Liver (tissue), 8 donors: ENCODE measurements at regions not wholly inside any gene's neighbourhood (a gene's known extent, or its start where the extent isn't known, plus 50 kb on each side); places are given as distances from the start of the nearest gene placed in this dataset.
A peak's percentile ranks its signal among the peaks of the same experiment; 100 is the strongest.

Experiments used
- DNase-seq: peaks from one replicate; pipeline ENCODE4 v3.0.0-alpha.2; 2017; ENCODE audit warnings: low spot score
- H3K27ac ChIP-seq, 2 donors: one replicate each; pipeline ENCODE4 v1.7.0; 2013; ENCODE audit warnings: inconsistent platforms in 2 of 2, low read length in 2 of 2, control low read depth in 1 of 2, low read depth in 1 of 2, mild to moderate bottlenecking in 1 of 2
- H3K27me3 ChIP-seq, 4 donors: one replicate each; pipeline versions ENCODE4 v1.6.1 to v1.7.0; 2013; ENCODE audit warnings: low read length in 3 of 4, inconsistent platforms in 1 of 4, mild to moderate bottlenecking in 1 of 4, moderate library complexity in 1 of 4; ENCODE audit not compliant: control insufficient read depth in 4 of 4, insufficient read depth in 4 of 4
- H3K36me3 ChIP-seq, 4 donors: one replicate each; pipeline versions ENCODE4 v1.6.1 to v1.7.0; 2013; ENCODE audit warnings: low read length in 3 of 4, mild to moderate bottlenecking in 3 of 4, low read depth in 1 of 4, moderate library complexity in 1 of 4; ENCODE audit not compliant: control insufficient read depth in 4 of 4, insufficient read depth in 3 of 4
- H3K4me1 ChIP-seq, 4 donors: one replicate each; pipeline versions ENCODE4 v1.6.1 to v1.7.0; 2013; ENCODE audit warnings: low read length in 3 of 4, mild to moderate bottlenecking in 3 of 4, moderate library complexity in 1 of 4; ENCODE audit not compliant: control insufficient read depth in 4 of 4, insufficient read depth in 4 of 4
- H3K4me3 ChIP-seq, 3 donors: one replicate each; pipeline versions ENCODE4 v1.6.1 to v1.7.0; 2013; ENCODE audit warnings: low read length in 3 of 3, control low read depth in 1 of 3, low read depth in 1 of 3, mild to moderate bottlenecking in 1 of 3
- H3K9ac ChIP-seq, 2 donors: one replicate each; pipeline ENCODE4 v1.7.0; 2013; ENCODE audit warnings: low read length in 2 of 2, mild to moderate bottlenecking in 2 of 2, moderate library complexity in 2 of 2, control low read depth in 1 of 2, low read depth in 1 of 2
- H3K9me3 ChIP-seq, 4 donors: one replicate each; pipeline versions ENCODE4 v1.6.1 to v1.7.0; 2013; ENCODE audit warnings: low read length in 3 of 4; ENCODE audit not compliant: control insufficient read depth in 4 of 4
- EGR1 ChIP-seq, 2 donors: IDR thresholded peaks; 2 replicates each; pipeline ENCODE4 v1.6.1; 2016 to 2018; ENCODE audit warnings: antibody characterized with exemption in 2 of 2, low read depth in 2 of 2
- FOXA2 ChIP-seq: IDR thresholded peaks from 2 replicates; pipeline ENCODE4 v1.6.1; 2016; ENCODE audit warnings: antibody characterized with exemption
- HNF4A ChIP-seq, 2 donors: conservative IDR thresholded peaks; 2 replicates each; pipeline ENCODE4 v1.6.1; 2016; ENCODE audit warnings: antibody characterized with exemption in 2 of 2, mild to moderate bottlenecking in 2 of 2
- HNF4G ChIP-seq: IDR thresholded peaks from 2 replicates; pipeline ENCODE4 v1.6.1; 2016; ENCODE audit warnings: antibody characterized with exemption
- JUND ChIP-seq, 2 donors: IDR thresholded peaks; 2 replicates each; pipeline ENCODE4 v1.6.1; 2016; ENCODE audit warnings: antibody characterized with exemption in 2 of 2
- NR2F2 ChIP-seq: IDR thresholded peaks from 2 replicates; pipeline ENCODE4 v1.6.1; 2016; ENCODE audit warnings: antibody characterized with exemption
- RAD21 ChIP-seq, 2 donors: IDR thresholded peaks; 2 replicates each; pipeline ENCODE4 v1.6.1; 2016; ENCODE audit warnings: antibody characterized with exemption in 2 of 2, mild to moderate bottlenecking in 2 of 2
- REST ChIP-seq: IDR thresholded peaks from 2 replicates; pipeline ENCODE4 v1.6.1; 2016; ENCODE audit warnings: antibody characterized with exemption, mild to moderate bottlenecking
- SP1 ChIP-seq: IDR thresholded peaks from 2 replicates; pipeline ENCODE4 v1.6.1; 2018; ENCODE audit warnings: antibody characterized with exemption, mild to moderate bottlenecking
- TAF1 ChIP-seq: conservative IDR thresholded peaks from 2 replicates; pipeline ENCODE4 v1.6.1; 2016; ENCODE audit warnings: antibody characterized with exemption, mild to moderate bottlenecking
- YY1 ChIP-seq: IDR thresholded peaks from 2 replicates; pipeline ENCODE4 v1.6.1; 2016; ENCODE audit warnings: antibody characterized with exemption, mild to moderate bottlenecking
- ZBTB33 ChIP-seq: IDR thresholded peaks from 2 replicates; pipeline ENCODE4 v1.6.1; 2016; ENCODE audit warnings: antibody characterized with exemption
- WGBS: extraction: QIAGEN DNeasy Blood & Tissue Kit; methylation state at CpG from one replicate; pipeline ENCODE4 v1.1.7; 2013; 5-methylcytosine and 5-hydroxymethylcytosine counted together
- TF ChIP-seq, protein P1 (sequence below): IDR thresholded peaks from 2 replicates; pipeline ENCODE4 v1.6.1; 2016; ENCODE audit warnings: antibody characterized with exemption
- TF ChIP-seq, protein P2 (sequence below): fragments of 150-350 bp; IDR thresholded peaks from 2 replicates; pipeline ENCODE4 v1.5.1; 2017; ENCODE audit warnings: improper control_type of control experiment, low read depth, low read length; ENCODE audit not compliant: missing input control
- donor health status: healthy.
- donor health status: healthy.
- donor health status: healthy.
- donor health status: healthy.
- donor health status: healthy.

- no peak overlapping the region for H3K4me3 ChIP-seq
- no peak overlapping the region for H3K9ac ChIP-seq
- H3K4me1 ChIP-seq: no peaks in the 10 kb centered on the region
- H3K27me3 ChIP-seq: no peaks in the 10 kb centered on the region
- no peak for DNase-seq
- H3K27ac ChIP-seq: peak overlapping the region in 1 of 2 donors; percentile 46
- 86% methylated on average over 10 of the region's 10 CpGs for WGBS
- peaks cover 0 to 6% (median under 1%) of the 10 kb centered on the region in 4 donors for H3K36me3 ChIP-seq
- no peaks in the 10 kb centered on the region for H3K9me3 ChIP-seq
- TF ChIP-seq HNF4G: no peak
- TF ChIP-seq, protein P1, sequence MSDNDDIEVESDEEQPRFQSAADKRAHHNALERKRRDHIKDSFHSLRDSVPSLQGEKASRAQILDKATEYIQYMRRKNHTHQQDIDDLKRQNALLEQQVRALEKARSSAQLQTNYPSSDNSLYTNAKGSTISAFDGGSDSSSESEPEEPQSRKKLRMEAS: no peak
- TF ChIP-seq FOXA2: no peak
- no peak for TF ChIP-seq EGR1 (IDR thresholded peaks at IDR 0.05; ENCODE audit: low read depth in 2 of 2)
- no peak for TF ChIP-seq SP1
- no peak for TF ChIP-seq REST
- no peak for TF ChIP-seq RAD21 (IDR thresholded peaks at IDR 0.05)
- TF ChIP-seq ZBTB33: no peak
- TF ChIP-seq NR2F2: no peak
- TF ChIP-seq HNF4A (conservative IDR thresholded peaks at IDR 0.05): no peak
Measured at GRCh38 chr9:110114086-110114858, 93.7 kb downstream of the C9orf152 start.

GRCh38 chr9:110114859-110115201 is 93.1 kb downstream of the C9orf152 start:
- TF ChIP-seq NR2F2 (no peak), RAD21 (IDR thresholded peaks at IDR 0.05) (peak in 1 of 2 donors; percentile 34), TAF1 (no peak)
- Histone ChIP-seq H3K4me1 (no peaks in the 10 kb centered on the region), H3K9me3 (no peaks in the 10 kb centered on the region)

GRCh38 chr9:110115341-110115820 is 92.6 kb downstream of the C9orf152 start:
- DNase-seq: no peak
- Histone ChIP-seq H3K36me3 (peaks cover 0 to 6% (median under 1%) of the 10 kb centered on the region in 4 donors), H3K27ac (peak overlapping the region in 1 of 2 donors; percentile 75), H3K9me3 (no peaks in the 10 kb centered on the region), H3K27me3 (no peaks in the 10 kb centered on the region), H3K4me3 (no peak overlapping the region), H3K9ac (no peak overlapping the region), H3K4me1 (no peaks in the 10 kb centered on the region)
- WGBS: 58% methylated on average over 7 of the region's 7 CpGs
- TF ChIP-seq RAD21 (IDR thresholded peaks at IDR 0.05) (no peak), SP1 (no peak), REST (no peak), EGR1 (IDR thresholded peaks at IDR 0.05; ENCODE audit: low read depth in 2 of 2) (no peak), JUND (IDR thresholded peaks at IDR 0.05) (no peak), NR2F2 (peak; percentile 59), HNF4A (conservative IDR thresholded peaks at IDR 0.05) (no peak), YY1 (no peak)
- TF ChIP-seq, protein P2, sequence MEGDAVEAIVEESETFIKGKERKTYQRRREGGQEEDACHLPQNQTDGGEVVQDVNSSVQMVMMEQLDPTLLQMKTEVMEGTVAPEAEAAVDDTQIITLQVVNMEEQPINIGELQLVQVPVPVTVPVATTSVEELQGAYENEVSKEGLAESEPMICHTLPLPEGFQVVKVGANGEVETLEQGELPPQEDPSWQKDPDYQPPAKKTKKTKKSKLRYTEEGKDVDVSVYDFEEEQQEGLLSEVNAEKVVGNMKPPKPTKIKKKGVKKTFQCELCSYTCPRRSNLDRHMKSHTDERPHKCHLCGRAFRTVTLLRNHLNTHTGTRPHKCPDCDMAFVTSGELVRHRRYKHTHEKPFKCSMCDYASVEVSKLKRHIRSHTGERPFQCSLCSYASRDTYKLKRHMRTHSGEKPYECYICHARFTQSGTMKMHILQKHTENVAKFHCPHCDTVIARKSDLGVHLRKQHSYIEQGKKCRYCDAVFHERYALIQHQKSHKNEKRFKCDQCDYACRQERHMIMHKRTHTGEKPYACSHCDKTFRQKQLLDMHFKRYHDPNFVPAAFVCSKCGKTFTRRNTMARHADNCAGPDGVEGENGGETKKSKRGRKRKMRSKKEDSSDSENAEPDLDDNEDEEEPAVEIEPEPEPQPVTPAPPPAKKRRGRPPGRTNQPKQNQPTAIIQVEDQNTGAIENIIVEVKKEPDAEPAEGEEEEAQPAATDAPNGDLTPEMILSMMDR: no peak
- TF ChIP-seq, protein P1: no peak

More at GRCh38 chr9:110114859-110115201, 93.1 kb downstream of the C9orf152 start:
- Histone ChIP-seq H3K27ac (peak overlapping the region in 1 of 2 donors; percentile 75), H3K9ac (no peak overlapping the region), H3K4me3 (no peak overlapping the region), H3K36me3 (peaks cover 0 to 6% (median under 1%) of the 10 kb centered on the region in 4 donors), H3K27me3 (no peaks in the 10 kb centered on the region)
- DNase-seq: no peak
- 80% methylated on average over 7 of the region's 7 CpGs for WGBS
